Left lobe of liver (tissue), 2 donors: ENCODE measurements at regions not wholly inside any gene's neighbourhood (a gene's known extent, or its start where the extent isn't known, plus 50 kb on each side); places are given as distances from the start of the nearest gene placed in this dataset.
"Not testable (repeated sequence)": the region's sequence is repeated elsewhere in the genome, so short reads cannot be mapped to it uniquely, and the experiment has no call there.

ENCODE experiments used
- ATAC-seq: fragments of 200-7000 bp; cut with Tn5 transposase; one replicate; pipeline ENCODE4 v1.9.1; 2020; ENCODE audit warnings: mild to moderate bottlenecking, moderate library complexity
- DNase-seq: peaks from one replicate; pipeline ENCODE4 v3.0.0-alpha.2; 2020; ENCODE audit warnings: low spot score
- donor health status: DM: no; HTN: no; CAD: no; lungs with moderate emphysema.
- donor health status: DM: no; HTN: yes; CAD: no.

- no peak for ATAC-seq
- DNase-seq: no peak
Measured at GRCh38 chr7:93750986-93751385, 139.6 kb downstream of the TFPI2 start.

- DNase-seq (no peak), ATAC-seq (no peak)
Measured at GRCh38 chr7:93747019-93747418, 143.5 kb downstream of the TFPI2 start.

- no peak for DNase-seq
- ATAC-seq: no peak
Measured at GRCh38 chr7:93739424-93739823, 151.1 kb downstream of the TFPI2 start.

- DNase-seq: no peak
- ATAC-seq: no peak
Measured at GRCh38 chr7:93737953-93738352, 152.6 kb downstream of the TFPI2 start.

- no peak for ATAC-seq
- no peak for DNase-seq
Measured at GRCh38 chr7:93736668-93737369, 153.7 kb downstream of the TFPI2 start.

GRCh38 chr7:93728292-93728691, 153.8 kb upstream of the CALCR start:
- ATAC-seq: no peak
- DNase-seq: no peak

- ATAC-seq: no peak
Measured at GRCh38 chr7:93725954-93726353, 151.4 kb upstream of the CALCR start.

GRCh38 chr7:93723424-93724124, 149.1 kb upstream of the CALCR start:
- no peak for ATAC-seq

More at GRCh38 chr7:93725954-93726353, 151.4 kb upstream of the CALCR start:
- DNase-seq: no peak

GRCh38 chr7:93720106-93720505, 145.6 kb upstream of the CALCR start:
- DNase-seq (no peak), ATAC-seq (no peak)

More at GRCh38 chr7:93723424-93724124, 149.1 kb upstream of the CALCR start:
- DNase-seq: no peak

- ATAC-seq (no peak), DNase-seq (no peak)
Measured at GRCh38 chr7:93719546-93719945, 145.0 kb upstream of the CALCR start.

- no peak for DNase-seq
- no peak for ATAC-seq
Measured at GRCh38 chr7:93717217-93717900, 142.8 kb upstream of the CALCR start.

GRCh38 chr7:93715234-93715633, 140.7 kb upstream of the CALCR start:
- ATAC-seq (peak; percentile 63), DNase-seq (no peak)

- no peak for ATAC-seq
- DNase-seq: no peak
Measured at GRCh38 chr7:93711926-93712325, 137.4 kb upstream of the CALCR start.

- not testable (repeated sequence) for DNase-seq, ATAC-seq
Measured at GRCh38 chr7:93708255-93708654, 133.7 kb upstream of the CALCR start.

- ATAC-seq: no peak
Measured at GRCh38 chr7:93707249-93707648, 132.7 kb upstream of the CALCR start.

GRCh38 chr7:93706162-93706561, 131.6 kb upstream of the CALCR start:
- not testable (repeated sequence) for ATAC-seq, DNase-seq

More at GRCh38 chr7:93707249-93707648, 132.7 kb upstream of the CALCR start:
- DNase-seq: no peak

GRCh38 chr7:93704217-93704616, 129.7 kb upstream of the CALCR start:
- DNase-seq: no peak
- ATAC-seq: no peak

- no peak for DNase-seq
- ATAC-seq: no peak
Measured at GRCh38 chr7:93697901-93698300, 123.4 kb upstream of the CALCR start.

- ATAC-seq (no peak), DNase-seq (no peak)
Measured at GRCh38 chr7:93693796-93694195, 119.3 kb upstream of the CALCR start.

GRCh38 chr7:93690021-93690420, 115.5 kb upstream of the CALCR start:
- DNase-seq (no peak), ATAC-seq (no peak)

- DNase-seq (no peak), ATAC-seq (no peak)
Measured at GRCh38 chr7:93678185-93678584, 103.7 kb upstream of the CALCR start.
